ENCODE measurements at regions not wholly inside any gene's neighbourhood (a gene's known extent, or its start where the extent isn't known, plus 50 kb on each side); places are given as distances from the start of the nearest gene placed in this dataset.

- TF ChIP-seq, protein P1, sequence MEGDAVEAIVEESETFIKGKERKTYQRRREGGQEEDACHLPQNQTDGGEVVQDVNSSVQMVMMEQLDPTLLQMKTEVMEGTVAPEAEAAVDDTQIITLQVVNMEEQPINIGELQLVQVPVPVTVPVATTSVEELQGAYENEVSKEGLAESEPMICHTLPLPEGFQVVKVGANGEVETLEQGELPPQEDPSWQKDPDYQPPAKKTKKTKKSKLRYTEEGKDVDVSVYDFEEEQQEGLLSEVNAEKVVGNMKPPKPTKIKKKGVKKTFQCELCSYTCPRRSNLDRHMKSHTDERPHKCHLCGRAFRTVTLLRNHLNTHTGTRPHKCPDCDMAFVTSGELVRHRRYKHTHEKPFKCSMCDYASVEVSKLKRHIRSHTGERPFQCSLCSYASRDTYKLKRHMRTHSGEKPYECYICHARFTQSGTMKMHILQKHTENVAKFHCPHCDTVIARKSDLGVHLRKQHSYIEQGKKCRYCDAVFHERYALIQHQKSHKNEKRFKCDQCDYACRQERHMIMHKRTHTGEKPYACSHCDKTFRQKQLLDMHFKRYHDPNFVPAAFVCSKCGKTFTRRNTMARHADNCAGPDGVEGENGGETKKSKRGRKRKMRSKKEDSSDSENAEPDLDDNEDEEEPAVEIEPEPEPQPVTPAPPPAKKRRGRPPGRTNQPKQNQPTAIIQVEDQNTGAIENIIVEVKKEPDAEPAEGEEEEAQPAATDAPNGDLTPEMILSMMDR (IDR thresholded peaks at IDR 0.05; ENCODE audit: borderline replicate concordance, extremely low read depth, low read length, poor library complexity, severe bottlenecking): peak; percentile 78
- TF ChIP-seq EZH2 (IDR thresholded peaks at IDR 0.05; ENCODE audit: borderline replicate concordance, low read depth, low read length, severe bottlenecking): no peak
Observed at GRCh38 chr2:3959372-3959771, 256.0 kb downstream of the DCDC2C start.

All from DND-41 (cell line).